BE2C (cell line): ENCODE measurements at regions not wholly inside any gene's neighbourhood (a gene's known extent, or its start where the extent isn't known, plus 50 kb on each side); places are given as distances from the start of the nearest gene placed in this dataset.

Experiments used
- DNase-seq: peaks from one replicate; pipeline ENCODE4 v3.0.0-alpha.2; 2020
- H3K27me3 ChIP-seq: fragments of 250-450 bp; sonication (Bioruptor Pico); 2 replicates; pipeline ENCODE4 v1.5.1; 2020; ENCODE audit warnings: mild to moderate bottlenecking
- H3K36me3 ChIP-seq: fragments of 250-450 bp; sonication (Bioruptor Pico); 2 replicates; pipeline ENCODE4 v1.5.1; 2020; ENCODE audit warnings: mild to moderate bottlenecking
- H3K4me1 ChIP-seq: fragments of 250-450 bp; sonication (Bioruptor Pico); 2 replicates; pipeline ENCODE4 v1.5.1; 2020
- H3K4me3 ChIP-seq: 2 replicates; pipeline ENCODE4 v1.5.1; 2011; ENCODE audit warnings: low read depth, low read length
- H3K9me3 ChIP-seq: fragments of 250-450 bp; sonication (Bioruptor Pico); 2 replicates; pipeline ENCODE4 v1.5.1; 2020
- TF ChIP-seq, protein P1 (sequence below): IDR thresholded peaks from 2 replicates; pipeline ENCODE4 v1.5.1; 2012; ENCODE audit warnings: mild to moderate bottlenecking, low read depth, low read length

GRCh38 chr2:221635949-221636348 lies 63.8 kb upstream of the EPHA4 start:
- Histone ChIP-seq H3K4me1 (no peaks in the 10 kb centered on the region), H3K4me3 (no peak overlapping the region), H3K9me3 (no peaks in the 10 kb centered on the region), H3K27me3 (no peaks in the 10 kb centered on the region), H3K36me3 (no peaks in the 10 kb centered on the region)
- TF ChIP-seq, protein P1, sequence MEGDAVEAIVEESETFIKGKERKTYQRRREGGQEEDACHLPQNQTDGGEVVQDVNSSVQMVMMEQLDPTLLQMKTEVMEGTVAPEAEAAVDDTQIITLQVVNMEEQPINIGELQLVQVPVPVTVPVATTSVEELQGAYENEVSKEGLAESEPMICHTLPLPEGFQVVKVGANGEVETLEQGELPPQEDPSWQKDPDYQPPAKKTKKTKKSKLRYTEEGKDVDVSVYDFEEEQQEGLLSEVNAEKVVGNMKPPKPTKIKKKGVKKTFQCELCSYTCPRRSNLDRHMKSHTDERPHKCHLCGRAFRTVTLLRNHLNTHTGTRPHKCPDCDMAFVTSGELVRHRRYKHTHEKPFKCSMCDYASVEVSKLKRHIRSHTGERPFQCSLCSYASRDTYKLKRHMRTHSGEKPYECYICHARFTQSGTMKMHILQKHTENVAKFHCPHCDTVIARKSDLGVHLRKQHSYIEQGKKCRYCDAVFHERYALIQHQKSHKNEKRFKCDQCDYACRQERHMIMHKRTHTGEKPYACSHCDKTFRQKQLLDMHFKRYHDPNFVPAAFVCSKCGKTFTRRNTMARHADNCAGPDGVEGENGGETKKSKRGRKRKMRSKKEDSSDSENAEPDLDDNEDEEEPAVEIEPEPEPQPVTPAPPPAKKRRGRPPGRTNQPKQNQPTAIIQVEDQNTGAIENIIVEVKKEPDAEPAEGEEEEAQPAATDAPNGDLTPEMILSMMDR = no peak
- DNase-seq = no peak

GRCh38 chr2:221629468-221629867 lies 57.4 kb upstream of the EPHA4 start:
- Histone ChIP-seq H3K4me3 (no peak overlapping the region), H3K4me1 (no peaks in the 10 kb centered on the region), H3K36me3 (no peaks in the 10 kb centered on the region), H3K27me3 (no peaks in the 10 kb centered on the region), H3K9me3 (no peaks in the 10 kb centered on the region)
- TF ChIP-seq, protein P1 = no peak
- no peak for DNase-seq

GRCh38 chr2:221624475-221624874 lies 52.4 kb upstream of the EPHA4 start:
- TF ChIP-seq, protein P1 = no peak
- no peak for DNase-seq
- Histone ChIP-seq H3K4me1 (no peaks in the 10 kb centered on the region), H3K9me3 (no peaks in the 10 kb centered on the region), H3K4me3 (no peak overlapping the region), H3K27me3 (no peaks in the 10 kb centered on the region), H3K36me3 (no peaks in the 10 kb centered on the region)
